Stimulated activated CD8-positive, alpha-beta memory T cell treated with anti-CD3 and anti-CD28 coated beads, Interleukin-12 subunit alpha, Interleukin-12 subunit beta, amount 100 ng/mL, for 24 hours (primary cell): ENCODE measurements at regions not wholly inside any gene's neighbourhood (a gene's known extent, or its start where the extent isn't known, plus 50 kb on each side); places are given as distances from the start of the nearest gene placed in this dataset.
"Not testable (repeated sequence)": the region's sequence is repeated elsewhere in the genome, so short reads cannot be mapped to it uniquely, and the experiment has no call there.

ENCODE experiments used
- DNase-seq: peaks from one replicate; pipeline ENCODE4 v3.0.0-alpha.2; 2020; ENCODE audit errors: extremely low read depth

- no peak for DNase-seq
These were observed 137.7 kb upstream of the NECTIN3 start for GRCh38 chr3:110933821-110934426.

- DNase-seq = no peak
These were observed 133.0 kb upstream of the NECTIN3 start for GRCh38 chr3:110938629-110939028.

GRCh38 chr3:110940055-110940454 lies 131.6 kb upstream of the NECTIN3 start:
- DNase-seq = no peak

- DNase-seq = no peak
These were observed 126.8 kb upstream of the NECTIN3 start for GRCh38 chr3:110944782-110945181.

GRCh38 chr3:110946810-110947209 lies 124.8 kb upstream of the NECTIN3 start:
- DNase-seq = no peak

GRCh38 chr3:110949194-110949593 lies 122.4 kb upstream of the NECTIN3 start:
- DNase-seq = not testable (repeated sequence)

GRCh38 chr3:110955301-110955880 lies 116.2 kb upstream of the NECTIN3 start:
- DNase-seq = no peak

GRCh38 chr3:110956081-110956480 lies 115.5 kb upstream of the NECTIN3 start:
- no peak for DNase-seq

GRCh38 chr3:110957247-110958025 lies 114.2 kb upstream of the NECTIN3 start:
- no peak for DNase-seq

GRCh38 chr3:110958313-110959147 lies 113.1 kb upstream of the NECTIN3 start:
- DNase-seq = no peak

- DNase-seq = no peak
These were observed 105.6 kb upstream of the NECTIN3 start for GRCh38 chr3:110965976-110966375.

GRCh38 chr3:110966966-110967663 lies 104.5 kb upstream of the NECTIN3 start:
- no peak for DNase-seq

- no peak for DNase-seq
These were observed 103.5 kb upstream of the NECTIN3 start for GRCh38 chr3:110968076-110968475.

GRCh38 chr3:110969229-110970211 lies 102.1 kb upstream of the NECTIN3 start:
- DNase-seq = no peak

- no peak for DNase-seq
These were observed 100.5 kb upstream of the NECTIN3 start for GRCh38 chr3:110971010-110971601.

GRCh38 chr3:110973263-110973895 lies 98.2 kb upstream of the NECTIN3 start:
- no peak for DNase-seq

GRCh38 chr3:110974902-110975301 lies 96.7 kb upstream of the NECTIN3 start:
- no peak for DNase-seq

GRCh38 chr3:110984456-110985250 lies 87.0 kb upstream of the NECTIN3 start:
- DNase-seq = no peak

- no peak for DNase-seq
These were observed 82.2 kb upstream of the NECTIN3 start for GRCh38 chr3:110989446-110989845.
